ENCODE measurements at regions not wholly inside any gene's neighbourhood (a gene's known extent, or its start where the extent isn't known, plus 50 kb on each side); places are given as distances from the start of the nearest gene placed in this dataset.
"Not testable (repeated sequence)": the region's sequence is repeated elsewhere in the genome, so short reads cannot be mapped to it uniquely, and the experiment has no call there.

GRCh38 chr2:390959-391358 is 103.1 kb upstream of the ALKAL2 start:
- H3K27me3 ChIP-seq: no peaks in the 10 kb centered on the region
- no peak for TF ChIP-seq Cebpa-rat (IDR thresholded peaks at IDR 0.05)
- peaks cover 22% of the 10 kb centered on the region for H3K4me1 ChIP-seq
- H3K4me2 ChIP-seq: no peak overlapping the region
- H4K20me1 ChIP-seq: no peaks in the 10 kb centered on the region
- H3K27ac ChIP-seq: no peak overlapping the region
- H3K36me3 ChIP-seq: no peaks in the 10 kb centered on the region
- H3K9me3 ChIP-seq: no peaks in the 10 kb centered on the region
- H3K9ac ChIP-seq: no peak overlapping the region
- H3K4me3 ChIP-seq: no peak overlapping the region

GRCh38 chr2:389985-390384 is 102.1 kb upstream of the ALKAL2 start:
- H3K36me3 ChIP-seq, H3K27me3 ChIP-seq, H3K9ac ChIP-seq, H3K4me2 ChIP-seq, H3K9me3 ChIP-seq, H3K4me3 ChIP-seq, H4K20me1 ChIP-seq, H3K27ac ChIP-seq: not testable (repeated sequence)
- H3K4me1 ChIP-seq: peaks cover 16% of the 10 kb centered on the region

GRCh38 chr2:388752-389151 is 100.9 kb upstream of the ALKAL2 start:
- not testable (repeated sequence) for H3K36me3 ChIP-seq, H3K4me3 ChIP-seq, H3K9ac ChIP-seq, H4K20me1 ChIP-seq, H3K27ac ChIP-seq, H3K4me2 ChIP-seq, H3K27me3 ChIP-seq, H3K9me3 ChIP-seq
- peaks cover 11% of the 10 kb centered on the region for H3K4me1 ChIP-seq

GRCh38 chr2:387980-388421 is 100.1 kb upstream of the ALKAL2 start:
- Histone ChIP-seq H4K20me1 (no peaks in the 10 kb centered on the region), H3K4me3 (no peak overlapping the region), H3K27me3 (no peaks in the 10 kb centered on the region), H3K4me2 (no peak overlapping the region), H3K4me1 (peaks cover 8% of the 10 kb centered on the region), H3K9ac (no peak overlapping the region), H3K27ac (no peak overlapping the region), H3K36me3 (no peaks in the 10 kb centered on the region), H3K9me3 (no peaks in the 10 kb centered on the region)
- TF ChIP-seq Cebpa-rat (IDR thresholded peaks at IDR 0.05): no peak

GRCh38 chr2:386406-387103 is 98.7 kb upstream of the ALKAL2 start:
- H3K27ac ChIP-seq: no peak overlapping the region
- H3K4me1 ChIP-seq: peaks cover 8% of the 10 kb centered on the region
- H3K36me3 ChIP-seq: no peaks in the 10 kb centered on the region
- no peak overlapping the region for H3K9ac ChIP-seq
- no peak for TF ChIP-seq Cebpa-rat (IDR thresholded peaks at IDR 0.05)
- no peaks in the 10 kb centered on the region for H3K27me3 ChIP-seq
- no peaks in the 10 kb centered on the region for H4K20me1 ChIP-seq
- no peak overlapping the region for H3K4me3 ChIP-seq
- no peaks in the 10 kb centered on the region for H3K9me3 ChIP-seq
- no peak overlapping the region for H3K4me2 ChIP-seq

- H4K20me1 ChIP-seq: no peaks in the 10 kb centered on the region
- H3K4me1 ChIP-seq: peaks cover 8% of the 10 kb centered on the region
- TF ChIP-seq Cebpa-rat (IDR thresholded peaks at IDR 0.05): no peak
- no peaks in the 10 kb centered on the region for H3K9me3 ChIP-seq
- H3K4me3 ChIP-seq: no peak overlapping the region
- H3K36me3 ChIP-seq: no peaks in the 10 kb centered on the region
- H3K27ac ChIP-seq: no peak overlapping the region
- no peaks in the 10 kb centered on the region for H3K27me3 ChIP-seq
- H3K9ac ChIP-seq: no peak overlapping the region
- H3K4me2 ChIP-seq: no peak overlapping the region
Measured at GRCh38 chr2:385785-386184, 97.9 kb upstream of the ALKAL2 start.

- Histone ChIP-seq H3K4me3 (no peak overlapping the region), H3K27ac (no peak overlapping the region), H3K36me3 (no peaks in the 10 kb centered on the region), H4K20me1 (no peaks in the 10 kb centered on the region), H3K27me3 (no peaks in the 10 kb centered on the region), H3K9ac (no peak overlapping the region), H3K4me2 (no peak overlapping the region), H3K9me3 (no peaks in the 10 kb centered on the region), H3K4me1 (peaks cover 8% of the 10 kb centered on the region)
- no peak for TF ChIP-seq Cebpa-rat (IDR thresholded peaks at IDR 0.05)
Measured at GRCh38 chr2:385061-385460, 97.2 kb upstream of the ALKAL2 start.

- H3K27me3 ChIP-seq: no peaks in the 10 kb centered on the region
- no peak for TF ChIP-seq Cebpa-rat (IDR thresholded peaks at IDR 0.05)
- H3K9me3 ChIP-seq: peaks cover 11% of the 10 kb centered on the region
- no peak overlapping the region for H3K27ac ChIP-seq
- H3K9ac ChIP-seq: no peak overlapping the region
- no peaks in the 10 kb centered on the region for H3K36me3 ChIP-seq
- H3K4me3 ChIP-seq: no peak overlapping the region
- H3K4me2 ChIP-seq: peak overlapping the region; percentile 37; the same call in 1 of the 2 replicates
- H3K4me1 ChIP-seq: peaks cover 8% of the 10 kb centered on the region
- no peaks in the 10 kb centered on the region for H4K20me1 ChIP-seq
Measured at GRCh38 chr2:383888-384287, 96.0 kb upstream of the ALKAL2 start.

- peaks cover 14% of the 10 kb centered on the region for H3K9me3 ChIP-seq
- no peak for TF ChIP-seq Cebpa-rat (IDR thresholded peaks at IDR 0.05)
- H4K20me1 ChIP-seq: no peaks in the 10 kb centered on the region
- no peak overlapping the region for H3K9ac ChIP-seq
- no peak overlapping the region for H3K4me3 ChIP-seq
- no peaks in the 10 kb centered on the region for H3K36me3 ChIP-seq
- H3K4me2 ChIP-seq: no peak overlapping the region
- no peaks in the 10 kb centered on the region for H3K27me3 ChIP-seq
- peaks cover 8% of the 10 kb centered on the region for H3K4me1 ChIP-seq
- H3K27ac ChIP-seq: no peak overlapping the region
Measured at GRCh38 chr2:383178-383577, 95.3 kb upstream of the ALKAL2 start.

GRCh38 chr2:382728-383022 is 94.8 kb upstream of the ALKAL2 start:
- Histone ChIP-seq H3K27me3 (no peaks in the 10 kb centered on the region), H3K27ac (no peak overlapping the region), H3K4me2 (no peak overlapping the region), H3K36me3 (no peaks in the 10 kb centered on the region), H4K20me1 (no peaks in the 10 kb centered on the region), H3K4me1 (peaks cover 8% of the 10 kb centered on the region), H3K9ac (no peak overlapping the region), H3K9me3 (peaks cover 19% of the 10 kb centered on the region), H3K4me3 (no peak overlapping the region)
- TF ChIP-seq Cebpa-rat (IDR thresholded peaks at IDR 0.05): no peak
